Neural cell (in vitro differentiated cells): ENCODE measurements at regions not wholly inside any gene's neighbourhood (a gene's known extent, or its start where the extent isn't known, plus 50 kb on each side); places are given as distances from the start of the nearest gene placed in this dataset.

Experiments used
- EP300 ChIP-seq: fragments of 450-650 bp; conservative IDR thresholded peaks from 2 replicates; pipeline ENCODE4 v1.6.1; 2014; ENCODE audit warnings: antibody characterized with exemption, mild to moderate bottlenecking, moderate library complexity; ENCODE audit not compliant: poor library complexity, severe bottlenecking
- RAD21 ChIP-seq: fragments of 450-650 bp; conservative IDR thresholded peaks from 2 replicates; pipeline ENCODE4 v1.6.1; 2014; ENCODE audit warnings: antibody characterized with exemption, mild to moderate bottlenecking, moderate library complexity
- REST ChIP-seq: IDR thresholded peaks from 2 replicates; pipeline ENCODE4 v1.6.1; 2012; ENCODE audit warnings: borderline replicate concordance
- TF ChIP-seq, protein P1 (sequence below): fragments of 450-650 bp; IDR thresholded peaks from 2 replicates; pipeline ENCODE4 v1.5.1; 2014; ENCODE audit warnings: antibody characterized with exemption, mild to moderate bottlenecking, moderate library complexity; ENCODE audit not compliant: poor library complexity, severe bottlenecking

DNA sequence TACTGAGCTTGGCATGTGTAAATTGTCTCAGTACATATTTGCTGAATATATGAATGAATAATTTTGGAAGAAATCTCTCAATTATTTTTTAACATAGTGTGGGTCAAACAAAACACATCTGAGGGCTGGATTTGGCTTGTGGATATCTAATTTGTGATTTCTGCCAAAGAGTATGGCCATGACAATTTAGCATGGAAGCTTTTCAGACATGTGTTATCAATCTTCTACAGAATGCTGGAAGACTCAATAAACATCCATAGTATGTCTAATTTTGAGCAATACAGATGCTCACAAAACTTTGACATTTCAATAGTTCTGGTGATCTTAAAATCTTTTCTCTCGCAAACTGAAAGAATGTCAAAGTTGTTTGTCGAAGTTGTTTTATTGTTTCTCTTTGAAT, 214.1 kb upstream of the ANKH start:
- TF ChIP-seq, protein P1, sequence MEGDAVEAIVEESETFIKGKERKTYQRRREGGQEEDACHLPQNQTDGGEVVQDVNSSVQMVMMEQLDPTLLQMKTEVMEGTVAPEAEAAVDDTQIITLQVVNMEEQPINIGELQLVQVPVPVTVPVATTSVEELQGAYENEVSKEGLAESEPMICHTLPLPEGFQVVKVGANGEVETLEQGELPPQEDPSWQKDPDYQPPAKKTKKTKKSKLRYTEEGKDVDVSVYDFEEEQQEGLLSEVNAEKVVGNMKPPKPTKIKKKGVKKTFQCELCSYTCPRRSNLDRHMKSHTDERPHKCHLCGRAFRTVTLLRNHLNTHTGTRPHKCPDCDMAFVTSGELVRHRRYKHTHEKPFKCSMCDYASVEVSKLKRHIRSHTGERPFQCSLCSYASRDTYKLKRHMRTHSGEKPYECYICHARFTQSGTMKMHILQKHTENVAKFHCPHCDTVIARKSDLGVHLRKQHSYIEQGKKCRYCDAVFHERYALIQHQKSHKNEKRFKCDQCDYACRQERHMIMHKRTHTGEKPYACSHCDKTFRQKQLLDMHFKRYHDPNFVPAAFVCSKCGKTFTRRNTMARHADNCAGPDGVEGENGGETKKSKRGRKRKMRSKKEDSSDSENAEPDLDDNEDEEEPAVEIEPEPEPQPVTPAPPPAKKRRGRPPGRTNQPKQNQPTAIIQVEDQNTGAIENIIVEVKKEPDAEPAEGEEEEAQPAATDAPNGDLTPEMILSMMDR = no peak
- TF ChIP-seq EP300 = no peak
- no peak for TF ChIP-seq REST
- no peak for TF ChIP-seq RAD21
